ENCODE measurements at regions not wholly inside any gene's neighbourhood (a gene's known extent, or its start where the extent isn't known, plus 50 kb on each side); places are given as distances from the start of the nearest gene placed in this dataset.

DNA sequence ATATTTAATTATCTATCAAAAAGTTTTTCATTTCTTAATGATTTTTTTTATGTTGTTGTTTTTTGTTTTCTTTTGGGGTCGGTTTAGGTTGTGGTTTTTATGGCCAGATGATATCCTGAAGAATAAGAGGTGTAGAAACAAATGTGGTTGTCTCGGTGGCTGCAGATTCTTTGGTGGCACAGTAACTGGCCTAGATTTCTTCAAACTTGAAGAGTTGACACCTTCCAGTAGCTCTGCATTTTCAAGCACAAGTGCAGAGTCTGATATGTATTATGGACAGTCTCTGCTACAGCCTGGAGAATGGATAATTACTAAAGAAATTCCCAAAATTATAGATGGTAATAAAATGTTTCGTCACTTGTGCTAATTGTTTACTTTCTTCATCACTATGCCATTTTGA, 82.6 kb downstream of the BLTP1 start:
- TF ChIP-seq, protein P1, sequence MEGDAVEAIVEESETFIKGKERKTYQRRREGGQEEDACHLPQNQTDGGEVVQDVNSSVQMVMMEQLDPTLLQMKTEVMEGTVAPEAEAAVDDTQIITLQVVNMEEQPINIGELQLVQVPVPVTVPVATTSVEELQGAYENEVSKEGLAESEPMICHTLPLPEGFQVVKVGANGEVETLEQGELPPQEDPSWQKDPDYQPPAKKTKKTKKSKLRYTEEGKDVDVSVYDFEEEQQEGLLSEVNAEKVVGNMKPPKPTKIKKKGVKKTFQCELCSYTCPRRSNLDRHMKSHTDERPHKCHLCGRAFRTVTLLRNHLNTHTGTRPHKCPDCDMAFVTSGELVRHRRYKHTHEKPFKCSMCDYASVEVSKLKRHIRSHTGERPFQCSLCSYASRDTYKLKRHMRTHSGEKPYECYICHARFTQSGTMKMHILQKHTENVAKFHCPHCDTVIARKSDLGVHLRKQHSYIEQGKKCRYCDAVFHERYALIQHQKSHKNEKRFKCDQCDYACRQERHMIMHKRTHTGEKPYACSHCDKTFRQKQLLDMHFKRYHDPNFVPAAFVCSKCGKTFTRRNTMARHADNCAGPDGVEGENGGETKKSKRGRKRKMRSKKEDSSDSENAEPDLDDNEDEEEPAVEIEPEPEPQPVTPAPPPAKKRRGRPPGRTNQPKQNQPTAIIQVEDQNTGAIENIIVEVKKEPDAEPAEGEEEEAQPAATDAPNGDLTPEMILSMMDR (IDR thresholded peaks at IDR 0.05): no peak
- TF ChIP-seq POLR2A (IDR thresholded peaks at IDR 0.05): no peak

All from heart left ventricle (tissue), 13 donors.